HEK293T (cell line): ENCODE measurements at regions not wholly inside any gene's neighbourhood (a gene's known extent, or its start where the extent isn't known, plus 50 kb on each side); places are given as distances from the start of the nearest gene placed in this dataset.

Source experiments
- CTCF ChIA-PET: fragments of 350-600 bp; formaldehyde crosslinking; extraction: SDS; loops from one replicate; lab custom pipeline; 2021; ENCODE audit warnings: antibody characterized with exemption, inconsistent platforms; lab: Yijun Ruan, JAX
- POLR2A ChIA-PET: fragments of 350-600 bp; formaldehyde crosslinking; extraction: SDS; loops from one replicate; lab custom pipeline; 2020; ENCODE audit warnings: antibody characterized with exemption, inconsistent platforms; lab: Yijun Ruan, JAX
- DNase-seq: peaks from one replicate; pipeline ENCODE4 v3.0.0; 2012; ENCODE audit warnings: mixed read lengths; ENCODE audit errors: extremely low spot score
- ARNT ChIP-seq: fragments of 450-650 bp; IDR thresholded peaks from 2 replicates; pipeline ENCODE4 v1.6.1; 2017; ENCODE audit warnings: mild to moderate bottlenecking
- BHLHE40 ChIP-seq: fragments of 450-650 bp; IDR thresholded peaks from 2 replicates; pipeline ENCODE4 v1.6.1; 2016; ENCODE audit warnings: mild to moderate bottlenecking, moderate library complexity, borderline replicate concordance
- CTBP1 ChIP-seq: fragments of 450-650 bp; IDR thresholded peaks from 2 replicates; pipeline ENCODE4 v1.6.1; 2016; ENCODE audit warnings: borderline replicate concordance
- ELF4 ChIP-seq: fragments of 450-650 bp; IDR thresholded peaks from 2 replicates; pipeline ENCODE4 v1.6.1; 2017; ENCODE audit warnings: antibody characterized with exemption
- FOXA1 ChIP-seq: fragments of 450-650 bp; IDR thresholded peaks from 2 replicates; pipeline ENCODE4 v1.6.1; 2016; ENCODE audit warnings: mild to moderate bottlenecking
- FOXK2 ChIP-seq: fragments of 450-650 bp; IDR thresholded peaks from 2 replicates; pipeline ENCODE4 v1.6.1; 2016; ENCODE audit warnings: mild to moderate bottlenecking
- FOXM1 ChIP-seq: fragments of 450-650 bp; IDR thresholded peaks from 2 replicates; pipeline ENCODE4 v1.6.1; 2017; ENCODE audit warnings: mild to moderate bottlenecking, borderline replicate concordance
- HDGF ChIP-seq: fragments of 450-650 bp; IDR thresholded peaks from 2 replicates; pipeline ENCODE4 v1.6.1; 2017; ENCODE audit warnings: antibody characterized with exemption, borderline replicate concordance
- L3MBTL2 ChIP-seq: fragments of 450-650 bp; conservative IDR thresholded peaks from 2 replicates; pipeline ENCODE4 v1.6.1; 2016; ENCODE audit warnings: mild to moderate bottlenecking
- LEF1 ChIP-seq: fragments of 450-650 bp; IDR thresholded peaks from 2 replicates; pipeline ENCODE4 v1.6.1; 2017; ENCODE audit warnings: mild to moderate bottlenecking, borderline replicate concordance
- NFRKB ChIP-seq: fragments of 450-650 bp; IDR thresholded peaks from 2 replicates; pipeline ENCODE4 v1.6.1; 2016; ENCODE audit warnings: mild to moderate bottlenecking, moderate library complexity
- SP1 ChIP-seq: fragments of 450-650 bp; IDR thresholded peaks from 2 replicates; pipeline ENCODE4 v1.6.1; 2017
- SUZ12 ChIP-seq: fragments of 450-650 bp; IDR thresholded peaks from 2 replicates; pipeline ENCODE4 v1.6.1; 2016; ENCODE audit warnings: mild to moderate bottlenecking
- TARDBP ChIP-seq: fragments of 450-650 bp; IDR thresholded peaks from 2 replicates; pipeline ENCODE4 v1.6.1; 2016
- ZNF384 ChIP-seq: fragments of 450-650 bp; IDR thresholded peaks from 2 replicates; pipeline ENCODE4 v1.6.1; 2016
- TF ChIP-seq, protein P1 (sequence below): fragments of 450-650 bp; IDR thresholded peaks from 2 replicates; pipeline ENCODE4 v1.6.1; 2016

DNA sequence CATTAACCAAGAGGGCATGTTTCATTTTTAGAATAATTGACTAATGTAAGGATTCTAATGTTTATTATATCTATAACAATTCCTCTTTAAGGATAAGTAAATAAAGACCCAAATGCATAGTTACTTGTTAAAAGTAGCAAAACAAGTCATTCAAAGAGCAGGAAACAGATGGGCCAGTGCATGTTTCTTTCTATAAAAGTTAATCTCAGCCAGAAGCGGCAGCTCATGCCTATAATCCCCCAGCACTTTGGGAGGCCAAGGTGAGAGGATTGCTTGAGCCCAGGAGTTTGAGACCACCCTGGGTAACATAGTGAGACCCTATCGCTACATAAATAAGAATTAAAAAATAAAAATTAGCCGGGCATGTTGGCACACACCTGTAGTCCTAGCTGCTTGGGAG is 391.0 kb upstream of the RGS6 start:
- TF ChIP-seq SUZ12 (no peak), SP1 (no peak), NFRKB (no peak), ELF4 (no peak), TARDBP (no peak), CTBP1 (no peak), FOXK2 (no peak), BHLHE40 (no peak), L3MBTL2 (no peak), FOXA1 (no peak), ARNT (no peak), FOXM1 (no peak), LEF1 (no peak), HDGF (no peak), ZNF384 (no peak)
- TF ChIP-seq, protein P1, sequence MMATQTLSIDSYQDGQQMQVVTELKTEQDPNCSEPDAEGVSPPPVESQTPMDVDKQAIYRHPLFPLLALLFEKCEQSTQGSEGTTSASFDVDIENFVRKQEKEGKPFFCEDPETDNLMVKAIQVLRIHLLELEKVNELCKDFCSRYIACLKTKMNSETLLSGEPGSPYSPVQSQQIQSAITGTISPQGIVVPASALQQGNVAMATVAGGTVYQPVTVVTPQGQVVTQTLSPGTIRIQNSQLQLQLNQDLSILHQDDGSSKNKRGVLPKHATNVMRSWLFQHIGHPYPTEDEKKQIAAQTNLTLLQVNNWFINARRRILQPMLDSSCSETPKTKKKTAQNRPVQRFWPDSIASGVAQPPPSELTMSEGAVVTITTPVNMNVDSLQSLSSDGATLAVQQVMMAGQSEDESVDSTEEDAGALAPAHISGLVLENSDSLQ, result no peak
- POLR2A ChIA-PET, result no interaction called here
- no peak for DNase-seq
- CTCF ChIA-PET, result no interaction called here

DNA sequence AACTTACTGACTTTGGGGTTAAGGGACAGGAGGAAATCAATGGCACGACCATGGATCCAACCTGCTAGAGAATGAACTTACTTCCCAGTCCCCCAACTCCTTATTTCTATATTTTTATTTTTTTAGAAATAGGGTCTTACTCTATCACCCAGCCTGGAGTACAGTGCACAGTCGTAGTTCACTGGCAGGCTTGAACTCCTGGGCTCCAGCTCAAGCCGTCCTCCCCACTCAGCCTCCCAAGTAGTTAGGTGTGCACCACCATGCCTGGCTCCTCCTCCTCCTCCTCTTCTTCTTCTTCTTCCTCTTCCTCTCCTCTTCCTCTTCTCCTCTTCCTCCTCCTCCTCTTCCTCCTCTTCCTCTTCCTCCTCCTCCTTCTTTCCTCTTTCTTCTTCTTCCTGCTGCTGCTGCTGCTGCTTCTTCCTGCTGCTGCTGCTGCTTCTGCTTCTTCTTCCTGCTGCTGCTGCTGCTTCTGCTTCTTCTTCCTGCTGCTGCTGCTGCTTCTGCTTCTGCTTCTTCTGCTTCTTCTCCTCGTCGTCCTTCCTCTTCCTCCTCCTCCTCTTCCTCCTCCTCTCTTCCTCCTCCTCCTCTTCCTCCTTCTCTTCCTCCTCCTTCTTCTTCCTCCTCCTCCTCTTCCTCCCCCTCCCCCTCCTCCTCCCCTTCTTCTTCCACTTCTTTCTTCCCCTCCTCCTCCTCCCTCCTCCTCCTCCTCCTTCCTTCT is 390.1 kb upstream of the RGS6 start:
- POLR2A ChIA-PET, result no interaction called here
- CTCF ChIA-PET, result no interaction called here
- DNase-seq, result no peak
- TF ChIP-seq CTBP1 (no peak), TARDBP (no peak), LEF1 (no peak), SUZ12 (no peak)

- TF ChIP-seq SP1, result no peak
- TF ChIP-seq SUZ12, result no peak
- no peak for TF ChIP-seq FOXM1
- TF ChIP-seq NFRKB, result no peak
- no peak for TF ChIP-seq BHLHE40
- no peak for TF ChIP-seq FOXK2
- TF ChIP-seq ELF4, result no peak
- TF ChIP-seq LEF1, result no peak
- no peak for TF ChIP-seq ZNF384
- TF ChIP-seq CTBP1, result no peak
- TF ChIP-seq HDGF, result no peak
- TF ChIP-seq ARNT, result no peak
- TF ChIP-seq FOXA1, result no peak
- no peak for TF ChIP-seq TARDBP
- TF ChIP-seq, protein P1, result no peak
- no peak for TF ChIP-seq L3MBTL2
- DNase-seq, result no peak
- ChIA-PET POLR2A (no interaction called here), CTCF (no interaction called here)
Measured at GRCh38 chr14:71549421-71550050, 382.7 kb upstream of the RGS6 start.

DNA sequence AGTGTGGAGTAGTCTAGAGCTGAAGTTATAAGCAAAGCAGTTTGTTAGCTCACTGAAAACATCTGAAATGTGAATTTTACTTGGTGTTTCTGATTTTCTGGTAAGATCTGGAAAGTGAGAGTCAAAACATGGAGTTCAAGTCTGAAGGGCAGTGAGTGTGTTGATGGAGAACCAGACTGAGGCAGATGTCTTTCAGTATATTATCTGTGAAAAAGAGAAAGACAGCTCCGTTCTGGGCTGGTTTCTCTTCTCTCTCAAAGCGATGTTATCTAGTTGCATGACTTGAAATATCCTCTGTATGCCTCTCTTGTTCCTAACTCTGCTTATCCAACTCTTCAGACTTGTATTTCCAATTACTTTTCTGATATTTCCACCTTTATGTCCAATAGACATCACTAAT is 381.9 kb upstream of the RGS6 start:
- ChIA-PET POLR2A (no interaction called here), CTCF (no interaction called here)
- no peak for DNase-seq
- TF ChIP-seq L3MBTL2 (no peak), SUZ12 (no peak), ARNT (no peak), HDGF (no peak)
- TF ChIP-seq, protein P1, result no peak

GRCh38 chr14:71551291-71551950 is 380.8 kb upstream of the RGS6 start:
- ChIA-PET POLR2A (interaction anchor here (0.7 kb wide), 1 partner anchor 230 kb away, joined by 3 read pairs; no protein-coding TSS in a partner anchor), CTCF (interaction anchor here (0.7 kb wide), 1 partner anchor 247 kb away, joined by 3 read pairs; no protein-coding TSS in a partner anchor)
- no peak for DNase-seq
- TF ChIP-seq FOXM1 (no peak), CTBP1 (no peak), ZNF384 (no peak), L3MBTL2 (no peak), SP1 (no peak), BHLHE40 (no peak), ELF4 (no peak), FOXA1 (no peak), LEF1 (no peak), FOXK2 (no peak), SUZ12 (no peak)
- TF ChIP-seq, protein P1, result no peak
